GM10266 (cell line): ENCODE measurements at regions not wholly inside any gene's neighbourhood (a gene's known extent, or its start where the extent isn't known, plus 50 kb on each side); places are given as distances from the start of the nearest gene placed in this dataset.

Experiments used
- DNase-seq: peaks from one replicate; pipeline ENCODE4 v3.0.0; 2012; ENCODE audit errors: extremely low spot score
- TF ChIP-seq, protein P1 (sequence below): IDR thresholded peaks from 2 replicates; pipeline ENCODE4 v1.5.1; 2012; ENCODE audit warnings: mild to moderate bottlenecking, low read depth; ENCODE audit not compliant: control insufficient read depth, insufficient read depth; ENCODE audit errors: missing control alignments

DNA sequence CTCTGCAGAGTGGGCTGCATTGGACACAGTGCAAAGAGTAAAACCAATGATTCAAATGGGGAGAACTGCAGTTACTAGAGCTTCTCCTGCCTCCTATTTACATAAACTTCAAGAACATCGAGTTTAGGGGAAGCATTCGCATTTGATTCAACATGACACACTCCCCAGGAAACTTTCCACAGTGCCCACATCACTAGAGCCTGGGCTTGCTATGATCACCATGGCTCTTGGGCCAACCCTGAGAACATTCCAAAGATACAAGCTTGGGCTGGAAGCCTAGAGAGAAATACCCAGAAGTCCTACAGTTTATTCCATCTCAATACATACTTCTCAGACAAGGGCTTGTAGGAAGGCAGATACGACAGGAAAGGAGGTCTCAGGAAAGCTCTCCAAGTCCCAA lies 337.9 kb downstream of the CD83 start:
- DNase-seq, result no peak
- TF ChIP-seq, protein P1, sequence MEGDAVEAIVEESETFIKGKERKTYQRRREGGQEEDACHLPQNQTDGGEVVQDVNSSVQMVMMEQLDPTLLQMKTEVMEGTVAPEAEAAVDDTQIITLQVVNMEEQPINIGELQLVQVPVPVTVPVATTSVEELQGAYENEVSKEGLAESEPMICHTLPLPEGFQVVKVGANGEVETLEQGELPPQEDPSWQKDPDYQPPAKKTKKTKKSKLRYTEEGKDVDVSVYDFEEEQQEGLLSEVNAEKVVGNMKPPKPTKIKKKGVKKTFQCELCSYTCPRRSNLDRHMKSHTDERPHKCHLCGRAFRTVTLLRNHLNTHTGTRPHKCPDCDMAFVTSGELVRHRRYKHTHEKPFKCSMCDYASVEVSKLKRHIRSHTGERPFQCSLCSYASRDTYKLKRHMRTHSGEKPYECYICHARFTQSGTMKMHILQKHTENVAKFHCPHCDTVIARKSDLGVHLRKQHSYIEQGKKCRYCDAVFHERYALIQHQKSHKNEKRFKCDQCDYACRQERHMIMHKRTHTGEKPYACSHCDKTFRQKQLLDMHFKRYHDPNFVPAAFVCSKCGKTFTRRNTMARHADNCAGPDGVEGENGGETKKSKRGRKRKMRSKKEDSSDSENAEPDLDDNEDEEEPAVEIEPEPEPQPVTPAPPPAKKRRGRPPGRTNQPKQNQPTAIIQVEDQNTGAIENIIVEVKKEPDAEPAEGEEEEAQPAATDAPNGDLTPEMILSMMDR, result no peak

DNA sequence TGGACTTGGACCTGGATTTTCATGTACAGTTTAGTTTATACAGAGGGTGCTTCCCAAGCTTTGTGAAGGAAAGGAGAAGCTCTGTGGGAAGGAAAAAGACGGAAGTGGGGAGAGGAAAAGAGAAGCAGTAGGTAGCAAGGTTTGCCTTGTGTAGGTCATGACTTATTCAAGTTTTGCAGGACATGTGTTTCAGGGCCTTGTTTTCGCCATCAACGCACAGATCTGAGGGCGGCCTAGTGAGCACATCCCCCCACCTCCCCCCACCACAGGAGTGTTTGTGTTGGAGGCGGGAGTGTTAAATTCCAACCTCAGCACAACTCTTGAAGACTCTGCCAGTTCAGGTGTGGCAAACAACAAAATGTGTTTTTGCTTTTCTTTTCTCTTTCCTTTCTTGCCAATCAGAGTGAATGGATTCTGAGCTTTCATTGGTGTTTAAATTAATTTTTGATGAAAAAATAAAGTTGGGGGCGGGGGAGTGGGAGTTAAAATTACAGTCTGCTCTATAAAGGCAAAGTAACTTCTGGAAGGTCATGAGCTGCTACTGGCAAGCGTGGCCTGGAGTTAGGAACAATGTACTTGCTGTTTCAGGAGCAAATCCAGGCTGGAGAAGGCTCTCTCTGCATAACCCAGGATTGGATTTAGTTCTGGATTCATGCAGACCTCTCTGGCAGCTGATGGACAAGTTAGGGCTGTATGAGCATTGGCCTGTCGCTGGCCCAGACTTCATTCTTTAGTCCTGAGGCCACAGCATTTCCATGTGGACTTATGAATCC lies 338.5 kb downstream of the CD83 start:
- TF ChIP-seq, protein P1, result no peak
- no peak for DNase-seq

DNA sequence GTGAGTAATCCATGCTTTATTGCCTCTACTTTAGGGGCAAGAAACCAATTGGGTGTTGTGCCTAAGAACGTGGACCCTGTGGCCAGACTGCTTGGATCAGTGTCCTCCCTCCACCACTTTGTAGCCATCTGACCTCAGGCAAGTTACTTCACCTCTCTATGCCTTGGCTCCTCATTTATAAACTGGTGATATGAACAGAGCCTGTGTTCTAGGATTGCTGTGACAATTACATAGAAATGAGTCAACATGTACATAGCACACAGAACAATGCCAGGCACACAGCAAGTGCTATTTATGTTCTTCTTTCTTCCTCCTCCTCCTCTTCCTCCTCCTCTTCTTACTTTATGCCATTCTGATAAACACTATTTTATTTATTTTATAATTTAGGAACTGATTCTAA lies 339.4 kb downstream of the CD83 start:
- DNase-seq, result no peak
- TF ChIP-seq, protein P1, result no peak

DNA sequence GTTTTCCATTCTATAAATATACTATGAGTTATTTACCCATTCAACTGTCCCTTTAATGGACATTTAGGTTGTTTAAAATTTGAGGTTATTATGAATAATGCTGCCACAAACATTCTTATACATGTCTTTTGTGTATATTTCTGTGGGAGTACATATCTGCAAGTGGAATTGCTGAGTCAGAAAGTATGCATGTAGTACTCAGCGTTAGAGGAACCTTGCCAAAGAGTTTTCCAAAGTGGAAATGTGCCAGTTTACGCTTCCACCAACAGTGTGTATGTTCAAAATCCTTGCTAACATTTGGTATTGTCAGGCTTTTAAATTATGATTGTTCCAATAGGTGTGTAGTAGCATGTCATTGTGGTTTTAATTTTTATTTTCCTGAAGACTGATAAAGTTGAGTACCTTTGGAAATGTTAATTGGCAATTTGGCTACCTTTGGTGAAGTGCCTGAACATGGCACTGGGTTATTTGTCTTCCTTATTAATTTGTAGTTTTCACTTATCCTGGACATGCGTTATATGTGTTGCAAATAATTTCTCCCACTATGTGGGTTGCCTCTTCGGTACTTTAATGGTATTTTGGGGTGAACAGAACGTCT lies 341.2 kb downstream of the CD83 start:
- TF ChIP-seq, protein P1, result no peak
- no peak for DNase-seq

DNA sequence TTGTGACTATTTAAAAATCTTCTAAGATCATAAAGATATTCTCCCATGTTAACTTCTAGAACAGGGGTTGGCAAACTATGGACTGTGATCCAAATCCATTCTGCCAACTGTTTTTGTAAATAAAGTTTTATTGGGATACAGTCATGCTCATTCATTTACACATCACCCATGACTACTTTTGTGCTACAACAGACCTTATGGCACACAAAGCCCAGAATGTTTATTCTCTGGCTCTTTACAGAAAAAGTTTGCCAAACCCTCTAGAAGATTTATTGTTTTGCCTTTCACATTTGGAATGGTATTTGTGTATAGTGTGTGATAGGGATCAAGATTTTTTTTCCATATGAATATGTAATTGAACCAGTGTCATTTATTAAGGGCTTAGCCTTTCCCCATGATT lies 341.7 kb downstream of the CD83 start:
- DNase-seq, result no peak
- TF ChIP-seq, protein P1, result no peak

DNA sequence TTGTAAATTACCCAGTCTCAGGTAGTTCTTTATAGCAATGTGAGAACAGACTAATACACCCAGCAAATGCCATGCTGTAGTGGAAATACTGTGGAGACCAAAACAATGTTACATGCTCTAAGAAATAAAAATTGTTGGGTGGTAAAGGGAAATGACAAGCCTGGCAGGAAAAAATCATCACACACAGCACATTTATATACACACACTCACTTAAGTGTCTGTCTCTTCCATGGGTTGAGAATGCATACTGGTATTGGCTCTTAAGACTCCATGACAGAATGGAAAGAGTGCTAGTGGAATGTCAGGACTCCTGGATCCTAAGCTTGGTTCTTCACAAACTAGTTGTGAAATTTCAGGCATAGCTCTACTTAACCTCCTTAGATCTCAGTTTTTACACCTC lies 343.0 kb downstream of the CD83 start:
- TF ChIP-seq, protein P1, result no peak
- DNase-seq, result no peak

DNA sequence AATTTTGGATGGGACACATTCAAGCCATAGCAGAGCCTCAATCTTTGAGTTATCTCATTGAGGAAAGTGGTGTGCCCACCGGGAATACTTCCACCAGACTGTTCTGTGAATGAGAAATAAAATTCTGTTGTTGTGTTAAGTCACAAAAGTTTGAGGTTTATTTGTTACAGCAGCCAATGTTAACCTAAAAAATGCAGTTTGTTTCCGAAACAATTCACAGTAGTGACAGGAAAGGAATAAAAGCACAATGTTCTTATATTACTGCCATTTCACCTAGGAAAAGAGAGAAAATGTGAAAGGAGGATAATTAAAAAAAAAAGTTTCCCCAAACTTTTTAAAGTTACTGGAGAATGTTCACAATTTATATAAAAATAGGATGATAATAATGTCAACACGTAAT lies 344.6 kb downstream of the CD83 start:
- DNase-seq, result no peak
- TF ChIP-seq, protein P1, result no peak
